Kidney (tissue), 13 donors: ENCODE measurements at regions not wholly inside any gene's neighbourhood (a gene's known extent, or its start where the extent isn't known, plus 50 kb on each side); places are given as distances from the start of the nearest gene placed in this dataset.

Experiments
- DNase-seq, 5 donors: peaks; one replicate each; pipeline ENCODE4 v3.0.0-alpha.2; 2013 to 2020
- FAIRE-seq: peaks from 2 replicates; lab custom pipeline; 2012; peaks lifted over from hg19 to GRCh38; lab: Jason Lieb, UNC
- H3K27ac ChIP-seq, 2 donors: one replicate each; pipeline ENCODE4 v1.7.0; 2013; ENCODE audit warnings: low read depth in 2 of 2, low read length in 2 of 2, inconsistent platforms in 1 of 2
- H3K27me3 ChIP-seq: one replicate; pipeline ENCODE4 v1.7.1; 2013; ENCODE audit warnings: low read length, inconsistent platforms; ENCODE audit not compliant: control insufficient read depth, insufficient read depth
- H3K36me3 ChIP-seq, 3 donors: one replicate each; pipeline versions ENCODE4 v1.7.0 to v1.7.1; 2013; ENCODE audit warnings: low read length in 3 of 3, control low read depth in 1 of 3, inconsistent platforms in 1 of 3; ENCODE audit not compliant: insufficient read depth in 3 of 3, control insufficient read depth in 2 of 3
- H3K4me1 ChIP-seq, 3 donors: one replicate each; pipeline versions ENCODE4 v1.7.0 to v1.7.1; 2013; ENCODE audit warnings: low read length in 3 of 3, inconsistent platforms in 1 of 3, low read depth in 1 of 3; ENCODE audit not compliant: control insufficient read depth in 2 of 3, insufficient read depth in 2 of 3
- H3K4me3 ChIP-seq, 3 donors: one replicate each; pipeline versions ENCODE4 v1.7.0 to v1.8.1; 2013; ENCODE audit warnings: low read length in 3 of 3, control low read depth in 1 of 3, inconsistent platforms in 1 of 3
- H3K9ac ChIP-seq, 3 donors: one replicate each; pipeline versions ENCODE4 v1.7.0 to v1.7.1; 2013; ENCODE audit warnings: low read length in 3 of 3, control low read depth in 1 of 3, inconsistent platforms in 1 of 3
- H3K9me3 ChIP-seq, 3 donors: one replicate each; pipeline versions ENCODE4 v1.7.0 to v1.7.1; 2013; ENCODE audit warnings: low read length in 3 of 3, control low read depth in 1 of 3, inconsistent platforms in 1 of 3; ENCODE audit not compliant: control insufficient read depth in 2 of 3, insufficient read depth in 1 of 3
- intact Hi-C: fragments of 100-400 bp; cut with DNase I; formaldehyde crosslinking; loops from one replicate; pipeline ENCODE4 v1.11.1; 2022
- TF ChIP-seq, protein P1 (sequence below): IDR thresholded peaks from 3 replicates; pipeline ENCODE4 v1.5.1; 2012; ENCODE audit warnings: mild to moderate bottlenecking, moderate library complexity, borderline replicate concordance; ENCODE audit not compliant: insufficient read depth; ENCODE audit errors: extremely low read depth
- donor health status: control.
- donor health status: control.
- donor health status: control.
- donor health status: control.
- donor health status: control.
- donor health status: DM: yes; HTN: yes; CAD: no.
- donor health status: Normal renal cell carcinoma (clear cell type).

DNA sequence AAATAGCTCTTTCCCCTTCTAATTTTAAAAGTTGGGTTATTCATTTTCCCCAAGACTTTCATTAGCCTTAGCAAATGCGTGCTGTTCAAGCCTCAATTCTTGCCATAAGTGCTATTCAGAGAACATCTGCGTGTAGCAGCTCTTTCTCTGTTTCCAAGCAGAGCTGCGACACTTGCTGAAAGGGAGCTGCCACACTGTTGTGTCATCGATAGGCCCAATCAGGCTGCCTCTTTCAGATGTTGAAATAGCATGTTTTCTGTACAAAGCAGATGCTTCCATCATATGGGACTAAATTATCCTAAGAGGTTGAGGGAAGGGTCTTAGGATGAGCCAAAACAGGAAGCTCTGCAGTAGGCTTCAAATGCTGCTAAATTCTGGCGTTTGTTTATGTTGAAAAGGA is 220.9 kb upstream of the CDC14C start:
- H3K36me3 ChIP-seq = no peaks in the 10 kb centered on the region
- no peak overlapping the region for H3K27ac ChIP-seq
- DNase-seq (no peak), FAIRE-seq (no peak)
- TF ChIP-seq, protein P1, sequence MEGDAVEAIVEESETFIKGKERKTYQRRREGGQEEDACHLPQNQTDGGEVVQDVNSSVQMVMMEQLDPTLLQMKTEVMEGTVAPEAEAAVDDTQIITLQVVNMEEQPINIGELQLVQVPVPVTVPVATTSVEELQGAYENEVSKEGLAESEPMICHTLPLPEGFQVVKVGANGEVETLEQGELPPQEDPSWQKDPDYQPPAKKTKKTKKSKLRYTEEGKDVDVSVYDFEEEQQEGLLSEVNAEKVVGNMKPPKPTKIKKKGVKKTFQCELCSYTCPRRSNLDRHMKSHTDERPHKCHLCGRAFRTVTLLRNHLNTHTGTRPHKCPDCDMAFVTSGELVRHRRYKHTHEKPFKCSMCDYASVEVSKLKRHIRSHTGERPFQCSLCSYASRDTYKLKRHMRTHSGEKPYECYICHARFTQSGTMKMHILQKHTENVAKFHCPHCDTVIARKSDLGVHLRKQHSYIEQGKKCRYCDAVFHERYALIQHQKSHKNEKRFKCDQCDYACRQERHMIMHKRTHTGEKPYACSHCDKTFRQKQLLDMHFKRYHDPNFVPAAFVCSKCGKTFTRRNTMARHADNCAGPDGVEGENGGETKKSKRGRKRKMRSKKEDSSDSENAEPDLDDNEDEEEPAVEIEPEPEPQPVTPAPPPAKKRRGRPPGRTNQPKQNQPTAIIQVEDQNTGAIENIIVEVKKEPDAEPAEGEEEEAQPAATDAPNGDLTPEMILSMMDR = no peak
- no peak overlapping the region for H3K4me3 ChIP-seq
- intact Hi-C loops = no loop called here
- no peaks in the 10 kb centered on the region for H3K4me1 ChIP-seq
- no peaks in the 10 kb centered on the region for H3K9me3 ChIP-seq
- no peak overlapping the region for H3K9ac ChIP-seq
- H3K27me3 ChIP-seq = no peaks in the 10 kb centered on the region

DNA sequence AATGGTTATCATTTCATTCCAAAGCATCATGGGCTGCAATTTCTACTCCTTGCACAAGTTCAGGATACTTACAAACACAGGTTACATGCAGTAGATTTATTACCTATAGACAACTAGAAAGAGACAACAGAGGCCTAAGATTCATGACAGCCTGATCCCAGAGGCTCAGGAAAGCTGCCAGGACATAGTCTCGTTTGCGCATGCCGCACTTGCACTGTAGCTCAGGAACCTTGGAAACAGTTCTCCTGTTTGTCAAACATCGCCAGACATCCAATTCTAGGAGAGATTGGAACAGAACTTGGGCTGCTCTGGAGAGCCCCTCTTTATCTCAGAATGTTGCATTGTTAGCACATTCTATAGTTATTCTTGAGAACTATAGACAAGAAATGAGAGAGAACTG is 216.2 kb upstream of the CDC14C start:
- no peak for FAIRE-seq
- no peak for DNase-seq
- Histone ChIP-seq H3K4me3 (no peak overlapping the region), H3K36me3 (no peaks in the 10 kb centered on the region), H3K27me3 (no peaks in the 10 kb centered on the region), H3K9me3 (no peaks in the 10 kb centered on the region), H3K9ac (no peak overlapping the region), H3K4me1 (no peaks in the 10 kb centered on the region), H3K27ac (no peak overlapping the region)
- TF ChIP-seq, protein P1 = no peak
- intact Hi-C loops = no loop called here

DNA sequence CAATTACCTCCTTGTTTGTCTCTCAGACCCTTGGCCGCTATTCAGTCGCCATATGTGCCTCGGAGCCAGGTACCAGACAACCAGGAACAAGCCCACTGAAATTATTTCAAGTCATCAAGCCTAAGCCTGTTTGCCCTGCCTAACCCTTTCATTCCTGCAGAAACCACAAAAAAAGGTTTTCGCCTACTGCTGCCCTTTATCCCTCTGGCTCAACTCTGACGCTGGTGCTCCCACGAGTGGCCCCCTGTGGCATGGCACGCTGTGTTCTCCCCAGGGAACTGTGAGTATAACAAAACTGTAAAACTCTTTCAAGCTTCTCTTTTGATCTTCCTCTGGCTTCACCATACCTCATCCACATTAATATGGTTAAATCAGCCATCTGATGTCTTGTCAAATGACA is 215.7 kb upstream of the CDC14C start:
- intact Hi-C loops = no loop called here
- DNase-seq (no peak), FAIRE-seq (no peak)
- Histone ChIP-seq H3K36me3 (no peaks in the 10 kb centered on the region), H3K27ac (no peak overlapping the region), H3K27me3 (no peaks in the 10 kb centered on the region), H3K9me3 (no peaks in the 10 kb centered on the region), H3K4me3 (no peak overlapping the region), H3K9ac (no peak overlapping the region), H3K4me1 (no peaks in the 10 kb centered on the region)
- TF ChIP-seq, protein P1 = no peak

DNA sequence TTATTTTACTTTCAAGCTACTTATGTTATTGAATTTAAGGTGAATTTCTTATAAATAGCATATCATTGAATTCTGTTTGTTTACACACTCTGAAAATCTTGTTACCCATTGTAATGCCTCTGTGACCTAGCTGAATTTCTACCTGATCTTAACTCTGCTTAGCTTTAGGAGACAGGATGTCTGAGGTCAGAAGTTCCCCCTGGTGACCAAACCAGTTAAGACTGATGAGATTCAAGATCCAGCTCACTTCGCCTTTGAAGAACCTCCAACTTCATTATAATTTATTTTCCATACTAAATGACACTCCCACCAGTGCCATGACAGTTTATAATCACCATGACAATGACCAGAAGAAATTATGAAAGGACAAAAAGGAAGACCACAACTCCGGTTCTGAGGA is 213.4 kb upstream of the CDC14C start:
- Histone ChIP-seq H3K27ac (no peak overlapping the region), H3K36me3 (no peaks in the 10 kb centered on the region), H3K27me3 (no peaks in the 10 kb centered on the region), H3K4me1 (no peaks in the 10 kb centered on the region), H3K9ac (no peak overlapping the region), H3K9me3 (no peaks in the 10 kb centered on the region), H3K4me3 (no peak overlapping the region)
- no peak for DNase-seq
- TF ChIP-seq, protein P1 = no peak
- intact Hi-C loops = no loop called here
- no peak for FAIRE-seq
